WTC11 (cell line): ENCODE measurements at regions not wholly inside any gene's neighbourhood (a gene's known extent, or its start where the extent isn't known, plus 50 kb on each side); places are given as distances from the start of the nearest gene placed in this dataset.

Experiments
- ATAC-seq: fragments of 200-7000 bp; cut with Tn5 transposase; 2 replicates; pipeline ENCODE4 v1.10.0; 2021; ENCODE audit warnings: mild to moderate bottlenecking, moderate library complexity
- CTCF ChIA-PET: fragments of 300-600 bp; sonication (Branson Sonifier 250); formaldehyde crosslinking; loops from one replicate; lab custom pipeline; 2021; ENCODE audit warnings: antibody characterized with exemption; lab: Charles Lee
- POLR2A ChIA-PET: fragments of 350-600 bp; sonication (Branson Sonifier 250); formaldehyde crosslinking; loops from one replicate; lab custom pipeline; 2021; ENCODE audit warnings: antibody characterized with exemption; lab: Charles Lee
- DNase-seq: peaks from one replicate; pipeline ENCODE4 v3.0.0; 2021; ENCODE audit warnings: low spot score
- H3K27ac Mint-ChIP-seq: 2 replicates; pipeline ENCODE4 v1.8.0; 2021; ENCODE audit warnings: mixed read lengths
- H3K27me3 Mint-ChIP-seq: 2 replicates; pipeline ENCODE4 v1.8.0; 2021; ENCODE audit warnings: low read depth, mild to moderate bottlenecking, moderate library complexity, mixed read lengths
- H3K36me3 Mint-ChIP-seq: 2 replicates; pipeline ENCODE4 v1.8.0; 2021; ENCODE audit warnings: mixed read lengths
- H3K4me1 Mint-ChIP-seq: 2 replicates; pipeline ENCODE4 v1.8.0; 2022; ENCODE audit warnings: mixed read lengths
- H3K4me3 Mint-ChIP-seq: 2 replicates; pipeline ENCODE4 v1.8.0; 2021; ENCODE audit warnings: mild to moderate bottlenecking, moderate library complexity, mixed read lengths
- H3K9me3 Mint-ChIP-seq: 2 replicates; pipeline ENCODE4 v1.8.0; 2021; ENCODE audit warnings: mixed read lengths
- CBFB ChIP-seq: sonication (generic); formaldehyde crosslinking; IDR thresholded peaks from 2 replicates; pipeline ENCODE4 v1.8.1; 2022; ENCODE audit warnings: mild to moderate bottlenecking, low read depth, missing genetic modification reagents
- FOXJ3 ChIP-seq: sonication (generic); formaldehyde crosslinking; IDR thresholded peaks from 2 replicates; pipeline ENCODE4 v1.9.0; 2021; ENCODE audit warnings: missing genetic modification reagents, mild to moderate bottlenecking, borderline replicate concordance
- GABPB1 ChIP-seq: sonication (generic); formaldehyde crosslinking; IDR thresholded peaks from 2 replicates; pipeline ENCODE4 v1.8.1; 2023; ENCODE audit warnings: mild to moderate bottlenecking, missing genetic modification reagents
- GRHL2 ChIP-seq: fragments of 250-450 bp; sonication (Bioruptor Pico); IDR thresholded peaks from 2 replicates; pipeline ENCODE4 v1.8.0; 2022; ENCODE audit warnings: mild to moderate bottlenecking, moderate library complexity; ENCODE audit not compliant: insufficient replicate concordance, severe bottlenecking
- GTF2I ChIP-seq: fragments of 250-450 bp; sonication (Bioruptor Pico); conservative IDR thresholded peaks from 2 replicates; pipeline ENCODE4 v1.4.0; 2021; ENCODE audit warnings: mild to moderate bottlenecking
- JUN ChIP-seq: sonication (generic); formaldehyde crosslinking; IDR thresholded peaks from 2 replicates; pipeline ENCODE4 v1.8.0; 2023; ENCODE audit warnings: mild to moderate bottlenecking, missing genetic modification reagents
- SP1 ChIP-seq: sonication (generic); formaldehyde crosslinking; conservative IDR thresholded peaks from 2 replicates; pipeline ENCODE4 v1.8.1; 2022; ENCODE audit warnings: missing genetic modification reagents
- TCF7 ChIP-seq: sonication (generic); formaldehyde crosslinking; IDR thresholded peaks from 2 replicates; pipeline ENCODE4 v1.8.0; 2022; ENCODE audit warnings: mild to moderate bottlenecking, low read depth, missing genetic modification reagents, moderate library complexity
- ZBTB21 ChIP-seq: sonication (generic); formaldehyde crosslinking; IDR thresholded peaks from 2 replicates; pipeline ENCODE4 v1.8.1; 2023; ENCODE audit warnings: mild to moderate bottlenecking, missing genetic modification reagents, borderline replicate concordance
- ZNF396 ChIP-seq: fragments of 250-450 bp; sonication (Bioruptor Pico); IDR thresholded peaks from 2 replicates; pipeline ENCODE4 v1.8.0; 2021; ENCODE audit warnings: mild to moderate bottlenecking, moderate library complexity, borderline replicate concordance
- ZNF671 ChIP-seq: fragments of 250-450 bp; sonication (Bioruptor Pico); IDR thresholded peaks from 2 replicates; pipeline ENCODE4 v1.8.0; 2021; ENCODE audit warnings: mild to moderate bottlenecking
- TF ChIP-seq, protein P1 (sequence below): sonication (generic); formaldehyde crosslinking; IDR thresholded peaks from 2 replicates; pipeline ENCODE4 v1.8.0; 2022; ENCODE audit warnings: mild to moderate bottlenecking, missing genetic modification reagents
- TF ChIP-seq, protein P2 (sequence below): sonication (generic); formaldehyde crosslinking; IDR thresholded peaks from 2 replicates; pipeline ENCODE4 v1.8.0; 2022; ENCODE audit warnings: mild to moderate bottlenecking, missing genetic modification reagents
- TF ChIP-seq, protein P3 (sequence below): sonication (generic); formaldehyde crosslinking; IDR thresholded peaks from 2 replicates; pipeline ENCODE4 v1.8.0; 2023; ENCODE audit warnings: mild to moderate bottlenecking, missing genetic modification reagents
- TF ChIP-seq, protein P4 (sequence below): sonication (generic); formaldehyde crosslinking; IDR thresholded peaks from 2 replicates; pipeline ENCODE4 v1.8.1; 2022; ENCODE audit warnings: mild to moderate bottlenecking, moderate library complexity, missing genetic modification reagents
- TF ChIP-seq, protein P5 (sequence below): fragments of 250-450 bp; sonication (Bioruptor Pico); IDR thresholded peaks from 2 replicates; pipeline ENCODE4 v1.9.0; 2021; ENCODE audit warnings: mild to moderate bottlenecking
- TF ChIP-seq, protein P6 (sequence below): sonication (generic); formaldehyde crosslinking; IDR thresholded peaks from 2 replicates; pipeline ENCODE4 v1.8.1; 2023; ENCODE audit warnings: mild to moderate bottlenecking, moderate library complexity, missing genetic modification reagents
- TF ChIP-seq, protein P7 (sequence below): sonication (generic); formaldehyde crosslinking; IDR thresholded peaks from 2 replicates; pipeline ENCODE4 v1.8.1; 2023; ENCODE audit warnings: mild to moderate bottlenecking, missing genetic modification reagents, moderate library complexity
- TF ChIP-seq, protein P8 (sequence below): sonication (generic); formaldehyde crosslinking; IDR thresholded peaks from 2 replicates; pipeline ENCODE4 v1.8.0; 2023; ENCODE audit warnings: missing genetic modification reagents, mild to moderate bottlenecking, borderline replicate concordance
- TF ChIP-seq, protein P9 (sequence below): fragments of 250-450 bp; sonication (Bioruptor Pico); IDR thresholded peaks from 2 replicates; pipeline ENCODE4 v1.8.0; 2021; ENCODE audit warnings: mild to moderate bottlenecking

DNA sequence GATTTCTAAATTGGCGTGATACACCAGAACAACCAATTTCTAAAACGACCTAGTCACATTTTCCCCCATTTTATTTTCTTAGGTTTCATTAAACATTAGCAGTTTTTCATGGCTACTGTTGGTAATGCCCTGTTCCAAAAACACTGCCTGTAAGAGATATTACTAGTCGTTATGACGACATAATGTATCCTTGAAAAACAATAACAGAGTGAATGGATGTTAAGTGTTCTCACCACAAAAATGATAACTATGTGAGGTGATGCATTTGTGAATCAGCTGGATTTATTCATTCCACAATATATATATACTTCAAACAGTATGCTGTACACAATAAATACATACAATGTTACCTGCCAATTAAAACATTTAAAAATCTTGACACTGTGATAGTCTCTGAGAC, 1147.6 kb upstream of the PCDH10 start (continued):
- no peak for TF ChIP-seq JUN (CRISPR knock-in tag)

DNA sequence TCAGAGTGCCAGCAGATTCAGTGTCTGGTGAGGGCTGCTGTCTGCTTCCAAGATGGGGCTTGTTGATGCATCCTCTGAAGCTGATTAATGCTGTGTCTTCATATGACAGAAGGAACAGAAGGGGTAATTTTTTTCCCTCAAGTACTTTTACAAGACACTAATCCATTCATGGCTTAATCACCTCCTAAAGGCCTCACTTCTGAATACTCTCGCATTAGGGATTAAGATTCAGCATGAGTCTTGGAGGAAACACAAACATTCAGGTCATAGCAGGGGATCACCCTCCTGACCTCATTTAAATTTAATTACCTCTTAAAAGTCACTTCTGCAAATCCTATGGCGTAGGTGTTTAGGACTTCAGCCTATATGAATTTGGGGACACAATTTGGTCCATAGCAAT, 1145.5 kb upstream of the PCDH10 start:
- DNase-seq (no peak), ATAC-seq (no peak)
- H3K27ac Mint-ChIP-seq, result no peak overlapping the region
- peaks cover 9% of the 10 kb centered on the region for H3K4me1 Mint-ChIP-seq
- H3K9me3 Mint-ChIP-seq, result 0 out of 2 replicates have a peak, but pooled peaks cover 6% of the 10 kb centered on the region
- no peaks in the 10 kb centered on the region for H3K27me3 Mint-ChIP-seq
- CTCF ChIA-PET, result no interaction called here
- H3K36me3 Mint-ChIP-seq, result no peaks in the 10 kb centered on the region
- no peak overlapping the region for H3K4me3 Mint-ChIP-seq
- TF ChIP-seq JUN (CRISPR knock-in tag) (no peak), ZNF396 (CRISPR knock-in tag) (no peak), GABPB1 (CRISPR knock-in tag) (no peak), FOXJ3 (CRISPR knock-in tag) (no peak), ZNF671 (no peak), CBFB (CRISPR knock-in tag) (no peak), ZBTB21 (CRISPR knock-in tag) (no peak), TCF7 (CRISPR knock-in tag) (no peak), SP1 (CRISPR knock-in tag) (no peak), GTF2I (CRISPR knock-in tag) (no peak), GRHL2 (CRISPR knock-in tag) (no peak)
- TF ChIP-seq, protein P1, sequence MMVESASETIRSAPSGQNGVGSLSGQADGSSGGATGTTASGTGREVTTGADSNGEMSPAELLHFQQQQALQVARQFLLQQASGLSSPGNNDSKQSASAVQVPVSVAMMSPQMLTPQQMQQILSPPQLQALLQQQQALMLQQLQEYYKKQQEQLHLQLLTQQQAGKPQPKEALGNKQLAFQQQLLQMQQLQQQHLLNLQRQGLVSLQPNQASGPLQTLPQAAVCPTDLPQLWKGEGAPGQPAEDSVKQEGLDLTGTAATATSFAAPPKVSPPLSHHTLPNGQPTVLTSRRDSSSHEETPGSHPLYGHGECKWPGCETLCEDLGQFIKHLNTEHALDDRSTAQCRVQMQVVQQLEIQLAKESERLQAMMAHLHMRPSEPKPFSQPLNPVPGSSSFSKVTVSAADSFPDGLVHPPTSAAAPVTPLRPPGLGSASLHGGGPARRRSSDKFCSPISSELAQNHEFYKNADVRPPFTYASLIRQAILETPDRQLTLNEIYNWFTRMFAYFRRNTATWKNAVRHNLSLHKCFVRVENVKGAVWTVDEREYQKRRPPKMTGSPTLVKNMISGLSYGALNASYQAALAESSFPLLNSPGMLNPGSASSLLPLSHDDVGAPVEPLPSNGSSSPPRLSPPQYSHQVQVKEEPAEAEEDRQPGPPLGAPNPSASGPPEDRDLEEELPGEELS (CRISPR knock-in tag), result no peak
- TF ChIP-seq, protein P2, sequence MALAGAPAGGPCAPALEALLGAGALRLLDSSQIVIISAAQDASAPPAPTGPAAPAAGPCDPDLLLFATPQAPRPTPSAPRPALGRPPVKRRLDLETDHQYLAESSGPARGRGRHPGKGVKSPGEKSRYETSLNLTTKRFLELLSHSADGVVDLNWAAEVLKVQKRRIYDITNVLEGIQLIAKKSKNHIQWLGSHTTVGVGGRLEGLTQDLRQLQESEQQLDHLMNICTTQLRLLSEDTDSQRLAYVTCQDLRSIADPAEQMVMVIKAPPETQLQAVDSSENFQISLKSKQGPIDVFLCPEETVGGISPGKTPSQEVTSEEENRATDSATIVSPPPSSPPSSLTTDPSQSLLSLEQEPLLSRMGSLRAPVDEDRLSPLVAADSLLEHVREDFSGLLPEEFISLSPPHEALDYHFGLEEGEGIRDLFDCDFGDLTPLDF (CRISPR knock-in tag), result no peak
- TF ChIP-seq, protein P3, sequence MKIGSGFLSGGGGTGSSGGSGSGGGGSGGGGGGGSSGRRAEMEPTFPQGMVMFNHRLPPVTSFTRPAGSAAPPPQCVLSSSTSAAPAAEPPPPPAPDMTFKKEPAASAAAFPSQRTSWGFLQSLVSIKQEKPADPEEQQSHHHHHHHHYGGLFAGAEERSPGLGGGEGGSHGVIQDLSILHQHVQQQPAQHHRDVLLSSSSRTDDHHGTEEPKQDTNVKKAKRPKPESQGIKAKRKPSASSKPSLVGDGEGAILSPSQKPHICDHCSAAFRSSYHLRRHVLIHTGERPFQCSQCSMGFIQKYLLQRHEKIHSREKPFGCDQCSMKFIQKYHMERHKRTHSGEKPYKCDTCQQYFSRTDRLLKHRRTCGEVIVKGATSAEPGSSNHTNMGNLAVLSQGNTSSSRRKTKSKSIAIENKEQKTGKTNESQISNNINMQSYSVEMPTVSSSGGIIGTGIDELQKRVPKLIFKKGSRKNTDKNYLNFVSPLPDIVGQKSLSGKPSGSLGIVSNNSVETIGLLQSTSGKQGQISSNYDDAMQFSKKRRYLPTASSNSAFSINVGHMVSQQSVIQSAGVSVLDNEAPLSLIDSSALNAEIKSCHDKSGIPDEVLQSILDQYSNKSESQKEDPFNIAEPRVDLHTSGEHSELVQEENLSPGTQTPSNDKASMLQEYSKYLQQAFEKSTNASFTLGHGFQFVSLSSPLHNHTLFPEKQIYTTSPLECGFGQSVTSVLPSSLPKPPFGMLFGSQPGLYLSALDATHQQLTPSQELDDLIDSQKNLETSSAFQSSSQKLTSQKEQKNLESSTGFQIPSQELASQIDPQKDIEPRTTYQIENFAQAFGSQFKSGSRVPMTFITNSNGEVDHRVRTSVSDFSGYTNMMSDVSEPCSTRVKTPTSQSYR, result no peak
- TF ChIP-seq, protein P4, sequence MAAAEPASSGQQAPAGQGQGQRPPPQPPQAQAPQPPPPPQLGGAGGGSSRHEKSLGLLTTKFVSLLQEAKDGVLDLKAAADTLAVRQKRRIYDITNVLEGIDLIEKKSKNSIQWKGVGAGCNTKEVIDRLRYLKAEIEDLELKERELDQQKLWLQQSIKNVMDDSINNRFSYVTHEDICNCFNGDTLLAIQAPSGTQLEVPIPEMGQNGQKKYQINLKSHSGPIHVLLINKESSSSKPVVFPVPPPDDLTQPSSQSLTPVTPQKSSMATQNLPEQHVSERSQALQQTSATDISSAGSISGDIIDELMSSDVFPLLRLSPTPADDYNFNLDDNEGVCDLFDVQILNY, result no peak
- TF ChIP-seq, protein P5, sequence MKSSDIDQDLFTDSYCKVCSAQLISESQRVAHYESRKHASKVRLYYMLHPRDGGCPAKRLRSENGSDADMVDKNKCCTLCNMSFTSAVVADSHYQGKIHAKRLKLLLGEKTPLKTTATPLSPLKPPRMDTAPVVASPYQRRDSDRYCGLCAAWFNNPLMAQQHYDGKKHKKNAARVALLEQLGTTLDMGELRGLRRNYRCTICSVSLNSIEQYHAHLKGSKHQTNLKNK (CRISPR knock-in tag), result no peak
- TF ChIP-seq, protein P6, sequence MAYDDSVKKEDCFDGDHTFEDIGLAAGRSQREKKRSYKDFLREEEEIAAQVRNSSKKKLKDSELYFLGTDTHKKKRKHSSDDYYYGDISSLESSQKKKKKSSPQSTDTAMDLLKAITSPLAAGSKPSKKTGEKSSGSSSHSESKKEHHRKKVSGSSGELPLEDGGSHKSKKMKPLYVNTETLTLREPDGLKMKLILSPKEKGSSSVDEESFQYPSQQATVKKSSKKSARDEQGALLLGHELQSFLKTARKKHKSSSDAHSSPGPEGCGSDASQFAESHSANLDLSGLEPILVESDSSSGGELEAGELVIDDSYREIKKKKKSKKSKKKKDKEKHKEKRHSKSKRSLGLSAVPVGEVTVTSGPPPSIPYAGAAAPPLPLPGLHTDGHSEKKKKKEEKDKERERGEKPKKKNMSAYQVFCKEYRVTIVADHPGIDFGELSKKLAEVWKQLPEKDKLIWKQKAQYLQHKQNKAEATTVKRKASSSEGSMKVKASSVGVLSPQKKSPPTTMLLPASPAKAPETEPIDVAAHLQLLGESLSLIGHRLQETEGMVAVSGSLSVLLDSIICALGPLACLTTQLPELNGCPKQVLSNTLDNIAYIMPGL (CRISPR knock-in tag), result no peak
- TF ChIP-seq, protein P7, sequence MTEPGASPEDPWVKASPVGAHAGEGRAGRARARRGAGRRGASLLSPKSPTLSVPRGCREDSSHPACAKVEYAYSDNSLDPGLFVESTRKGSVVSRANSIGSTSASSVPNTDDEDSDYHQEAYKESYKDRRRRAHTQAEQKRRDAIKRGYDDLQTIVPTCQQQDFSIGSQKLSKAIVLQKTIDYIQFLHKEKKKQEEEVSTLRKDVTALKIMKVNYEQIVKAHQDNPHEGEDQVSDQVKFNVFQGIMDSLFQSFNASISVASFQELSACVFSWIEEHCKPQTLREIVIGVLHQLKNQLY, result no peak
- TF ChIP-seq, protein P8, sequence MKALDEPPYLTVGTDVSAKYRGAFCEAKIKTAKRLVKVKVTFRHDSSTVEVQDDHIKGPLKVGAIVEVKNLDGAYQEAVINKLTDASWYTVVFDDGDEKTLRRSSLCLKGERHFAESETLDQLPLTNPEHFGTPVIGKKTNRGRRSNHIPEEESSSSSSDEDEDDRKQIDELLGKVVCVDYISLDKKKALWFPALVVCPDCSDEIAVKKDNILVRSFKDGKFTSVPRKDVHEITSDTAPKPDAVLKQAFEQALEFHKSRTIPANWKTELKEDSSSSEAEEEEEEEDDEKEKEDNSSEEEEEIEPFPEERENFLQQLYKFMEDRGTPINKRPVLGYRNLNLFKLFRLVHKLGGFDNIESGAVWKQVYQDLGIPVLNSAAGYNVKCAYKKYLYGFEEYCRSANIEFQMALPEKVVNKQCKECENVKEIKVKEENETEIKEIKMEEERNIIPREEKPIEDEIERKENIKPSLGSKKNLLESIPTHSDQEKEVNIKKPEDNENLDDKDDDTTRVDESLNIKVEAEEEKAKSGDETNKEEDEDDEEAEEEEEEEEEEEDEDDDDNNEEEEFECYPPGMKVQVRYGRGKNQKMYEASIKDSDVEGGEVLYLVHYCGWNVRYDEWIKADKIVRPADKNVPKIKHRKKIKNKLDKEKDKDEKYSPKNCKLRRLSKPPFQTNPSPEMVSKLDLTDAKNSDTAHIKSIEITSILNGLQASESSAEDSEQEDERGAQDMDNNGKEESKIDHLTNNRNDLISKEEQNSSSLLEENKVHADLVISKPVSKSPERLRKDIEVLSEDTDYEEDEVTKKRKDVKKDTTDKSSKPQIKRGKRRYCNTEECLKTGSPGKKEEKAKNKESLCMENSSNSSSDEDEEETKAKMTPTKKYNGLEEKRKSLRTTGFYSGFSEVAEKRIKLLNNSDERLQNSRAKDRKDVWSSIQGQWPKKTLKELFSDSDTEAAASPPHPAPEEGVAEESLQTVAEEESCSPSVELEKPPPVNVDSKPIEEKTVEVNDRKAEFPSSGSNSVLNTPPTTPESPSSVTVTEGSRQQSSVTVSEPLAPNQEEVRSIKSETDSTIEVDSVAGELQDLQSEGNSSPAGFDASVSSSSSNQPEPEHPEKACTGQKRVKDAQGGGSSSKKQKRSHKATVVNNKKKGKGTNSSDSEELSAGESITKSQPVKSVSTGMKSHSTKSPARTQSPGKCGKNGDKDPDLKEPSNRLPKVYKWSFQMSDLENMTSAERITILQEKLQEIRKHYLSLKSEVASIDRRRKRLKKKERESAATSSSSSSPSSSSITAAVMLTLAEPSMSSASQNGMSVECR (CRISPR knock-in tag), result no peak
- TF ChIP-seq, protein P9, sequence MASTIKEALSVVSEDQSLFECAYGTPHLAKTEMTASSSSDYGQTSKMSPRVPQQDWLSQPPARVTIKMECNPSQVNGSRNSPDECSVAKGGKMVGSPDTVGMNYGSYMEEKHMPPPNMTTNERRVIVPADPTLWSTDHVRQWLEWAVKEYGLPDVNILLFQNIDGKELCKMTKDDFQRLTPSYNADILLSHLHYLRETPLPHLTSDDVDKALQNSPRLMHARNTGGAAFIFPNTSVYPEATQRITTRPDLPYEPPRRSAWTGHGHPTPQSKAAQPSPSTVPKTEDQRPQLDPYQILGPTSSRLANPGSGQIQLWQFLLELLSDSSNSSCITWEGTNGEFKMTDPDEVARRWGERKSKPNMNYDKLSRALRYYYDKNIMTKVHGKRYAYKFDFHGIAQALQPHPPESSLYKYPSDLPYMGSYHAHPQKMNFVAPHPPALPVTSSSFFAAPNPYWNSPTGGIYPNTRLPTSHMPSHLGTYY (CRISPR knock-in tag), result no peak
- TF ChIP-seq, all 79 proteins: peak for 0
- POLR2A ChIA-PET, result no interaction called here
